ENCODE measurements at regions not wholly inside any gene's neighbourhood (a gene's known extent, or its start where the extent isn't known, plus 50 kb on each side); places are given as distances from the start of the nearest gene placed in this dataset.
"Not testable (repeated sequence)": the region's sequence is repeated elsewhere in the genome, so short reads cannot be mapped to it uniquely, and the experiment has no call there.

- not testable (repeated sequence) for DNase-seq
These were observed 182.5 kb upstream of the FAM20C start for GRCh38 chr7:9919-10318.

DNA sequence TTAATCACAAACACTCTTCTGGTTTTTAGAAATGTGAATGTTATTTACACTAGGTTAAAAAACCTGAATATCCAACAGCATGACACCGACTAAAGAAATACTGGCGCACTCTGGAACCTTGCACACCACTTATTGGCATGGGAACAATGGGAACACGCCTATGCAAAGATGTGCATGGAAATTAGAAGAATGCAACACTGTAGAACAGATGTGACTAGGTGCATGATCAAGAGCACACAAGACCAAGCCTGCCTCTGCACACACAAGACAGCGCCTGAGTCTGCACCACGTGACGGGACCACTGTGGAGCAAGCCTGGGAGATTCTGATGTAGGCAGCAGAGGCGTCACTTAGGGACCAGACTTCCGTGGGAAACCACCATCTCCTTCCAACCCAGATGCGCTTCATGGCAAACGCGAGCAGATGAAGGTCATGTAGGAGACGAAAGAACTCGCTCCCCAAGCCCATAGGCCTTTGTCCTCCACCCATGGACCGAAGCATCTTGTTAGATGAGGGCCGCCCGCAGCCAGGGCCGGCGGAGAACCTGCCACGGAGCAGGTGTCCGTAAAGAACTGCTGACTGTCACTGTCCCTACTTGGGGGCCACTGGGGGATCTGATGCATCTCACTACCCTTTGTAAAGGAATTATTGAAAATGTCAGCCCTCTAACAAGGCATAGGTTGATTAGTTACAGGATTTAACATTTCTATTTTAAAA lies 159.6 kb upstream of the FAM20C start:
- DNase-seq, result not testable (repeated sequence)

- DNase-seq, result not testable (repeated sequence)
These were observed 157.2 kb upstream of the FAM20C start for GRCh38 chr7:35121-35541.

DNA sequence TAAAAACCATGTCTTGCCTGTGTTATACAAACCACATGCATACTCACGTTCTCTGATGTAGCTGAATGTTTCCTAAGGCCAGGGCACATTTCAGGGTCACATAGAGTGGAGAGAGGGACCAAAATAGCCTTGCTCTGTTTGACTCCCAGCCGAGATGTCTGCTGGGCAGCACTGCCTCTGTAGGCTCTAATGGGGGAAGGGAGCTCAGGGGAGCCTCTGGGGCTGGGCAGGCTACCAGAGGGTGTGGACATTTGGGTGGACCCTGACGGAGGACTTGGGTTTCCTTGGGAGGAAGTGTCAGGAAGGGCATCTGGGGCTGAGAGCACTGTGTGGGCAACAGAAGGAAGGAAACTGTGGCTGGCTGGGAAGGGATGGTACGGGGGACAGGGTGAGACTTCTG lies 155.8 kb upstream of the FAM20C start:
- not testable (repeated sequence) for DNase-seq

DNA sequence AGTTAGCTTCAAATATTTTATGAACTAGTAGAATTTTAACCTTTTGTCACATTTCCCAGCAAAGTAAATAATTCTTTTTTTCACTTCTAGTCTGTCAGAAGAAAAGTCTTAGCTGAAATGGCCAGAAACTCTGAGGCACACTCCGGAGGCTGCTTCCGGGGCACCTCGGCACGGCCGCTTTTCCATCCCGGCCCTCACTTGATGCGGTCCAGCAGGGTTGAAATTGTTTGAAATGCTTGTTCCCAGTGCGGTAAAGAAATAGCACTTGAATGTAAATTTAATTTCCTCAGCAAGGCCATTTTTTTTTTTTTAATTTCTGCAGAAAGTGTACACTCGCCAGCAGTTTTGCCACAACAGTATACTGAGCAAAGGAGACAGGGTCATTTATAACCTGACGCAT lies 154.7 kb upstream of the FAM20C start:
- DNase-seq, result not testable (repeated sequence)

DNA sequence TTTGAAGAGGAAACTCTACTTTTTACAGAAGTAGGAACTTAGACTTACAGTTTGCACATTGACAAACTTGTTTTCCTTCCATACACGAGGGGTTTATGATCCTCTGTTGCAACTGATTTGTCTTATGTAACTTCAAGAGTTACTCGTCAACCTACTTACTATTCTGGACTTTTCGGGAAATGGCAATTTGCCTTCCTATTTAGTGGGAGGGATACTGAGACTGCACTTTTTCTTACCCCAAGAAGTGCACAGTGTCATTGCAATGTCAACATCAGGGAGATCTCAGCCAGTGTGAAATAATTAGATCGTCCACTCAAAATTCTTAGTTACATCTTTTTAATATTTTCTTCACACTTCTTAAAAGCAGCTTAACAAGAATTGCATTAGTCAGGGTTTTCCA lies 153.9 kb upstream of the FAM20C start:
- DNase-seq, result not testable (repeated sequence)

DNA sequence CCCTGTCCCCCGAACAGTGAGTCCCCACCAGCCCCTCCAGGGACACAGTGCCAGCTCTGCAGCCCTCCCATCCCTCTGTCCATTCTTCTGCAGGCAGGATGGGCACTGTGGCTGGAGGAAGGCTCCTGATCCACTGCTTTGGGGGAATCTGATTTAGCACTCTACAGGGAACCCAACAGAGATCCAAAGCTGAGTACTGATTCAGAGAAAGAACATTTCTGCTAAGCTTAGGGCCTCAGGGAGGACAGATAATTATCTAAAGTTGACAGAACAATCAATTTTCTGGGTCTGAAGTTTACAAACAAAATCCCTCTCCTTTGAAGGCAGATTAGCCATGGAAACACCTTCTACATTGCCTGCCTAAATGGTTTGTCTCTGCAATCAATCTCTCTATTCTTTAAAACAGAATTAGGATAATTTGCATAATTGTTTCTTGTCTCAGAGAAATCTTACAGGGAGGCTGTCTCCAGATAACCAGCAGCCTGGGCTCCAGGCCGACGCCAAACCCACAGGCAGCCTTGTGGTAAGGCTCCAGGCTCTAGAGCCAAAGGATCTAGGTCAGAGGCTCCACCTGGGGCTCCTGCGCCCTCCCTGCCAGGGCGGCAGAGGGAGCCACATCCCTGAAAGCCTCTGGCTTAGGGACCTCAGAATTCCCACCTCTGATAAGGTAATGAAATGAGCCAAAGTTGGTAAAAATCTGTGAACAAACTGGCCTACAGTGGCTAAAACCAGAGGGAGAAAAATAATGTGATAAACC lies 152.2 kb upstream of the FAM20C start:
- not testable (repeated sequence) for DNase-seq

DNA sequence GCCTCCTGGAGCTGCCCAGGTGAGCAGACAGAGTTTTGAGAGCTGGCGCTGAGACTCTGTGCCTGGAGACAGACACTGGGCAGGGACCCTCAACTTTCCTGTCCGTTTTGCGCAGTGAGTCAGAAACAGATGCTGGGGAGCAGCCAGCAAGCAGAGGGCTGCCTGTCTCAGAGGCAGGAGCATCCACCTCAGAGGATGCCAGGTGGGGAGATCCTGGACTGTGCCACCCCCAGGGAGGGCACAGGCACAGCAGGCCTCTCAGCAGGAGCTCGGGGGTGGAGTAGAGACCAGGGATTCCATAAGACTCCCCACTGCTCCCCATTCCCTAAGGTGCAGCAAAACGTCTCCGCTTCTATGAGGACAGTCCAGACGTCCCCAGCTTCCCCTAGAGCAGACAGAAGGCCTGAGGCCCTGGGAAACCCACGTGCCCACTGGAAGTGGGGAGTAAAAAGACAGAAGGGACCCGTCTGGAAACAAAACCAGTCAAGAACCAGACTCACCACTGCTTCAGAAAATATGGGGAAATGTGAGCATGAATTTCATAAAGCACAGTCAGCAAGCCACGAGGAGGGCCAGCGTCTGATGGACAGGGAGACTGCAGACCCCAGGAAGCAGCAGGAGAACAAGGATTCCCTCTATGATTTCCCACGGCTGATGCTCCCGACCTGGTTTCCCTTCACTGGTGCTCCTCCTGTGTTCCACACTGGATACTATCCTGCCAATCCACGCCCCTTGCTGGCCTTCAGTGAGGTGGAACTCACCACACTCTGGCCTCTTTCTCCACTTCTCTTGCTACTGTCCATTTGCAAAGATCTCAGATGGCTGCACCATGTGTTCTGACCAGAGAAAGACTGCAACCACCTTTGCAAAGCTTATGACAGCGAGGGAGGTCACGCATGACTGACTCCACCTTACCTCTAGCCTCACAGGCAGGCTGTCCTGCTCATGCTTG lies 151.3 kb upstream of the FAM20C start:
- DNase-seq, result no peak

DNA sequence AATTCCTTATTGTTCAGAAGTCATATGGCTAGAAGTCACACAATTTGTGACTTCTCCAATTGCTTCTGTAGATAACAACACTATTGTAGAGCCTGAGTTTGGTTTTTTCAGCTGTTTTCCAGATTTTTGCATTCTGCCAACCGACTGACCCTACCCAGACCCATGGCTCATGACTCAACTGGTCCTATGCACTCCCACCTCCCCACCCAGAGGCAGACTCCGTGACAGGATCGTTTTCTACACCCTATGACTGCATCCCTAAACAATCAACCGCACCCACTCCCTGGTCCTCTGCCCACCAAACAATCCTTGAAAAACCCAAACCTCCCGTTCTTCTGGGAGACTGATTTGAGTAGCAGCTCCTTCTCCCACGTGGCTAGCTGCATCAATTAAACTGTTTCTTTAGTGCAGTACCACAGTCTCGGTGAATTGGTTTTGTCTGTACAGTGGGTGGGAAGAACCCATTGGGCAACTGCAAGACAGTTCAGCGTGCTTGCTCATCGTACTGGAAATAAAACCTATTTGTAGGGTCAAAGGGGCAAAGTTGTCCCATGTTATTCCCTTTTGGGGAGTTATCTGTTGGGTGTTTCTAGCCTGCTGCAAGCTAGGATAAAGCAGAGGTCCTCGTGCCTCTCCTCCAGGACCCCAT lies 150.3 kb upstream of the FAM20C start:
- DNase-seq, result no peak

- DNase-seq, result no peak
These were observed 148.4 kb upstream of the FAM20C start for GRCh38 chr7:43791-44540.

GRCh38 chr7:44541-44896 lies 147.9 kb upstream of the FAM20C start:
- no peak for DNase-seq

GRCh38 chr7:45106-46090 lies 147.0 kb upstream of the FAM20C start:
- DNase-seq, result no peak

DNA sequence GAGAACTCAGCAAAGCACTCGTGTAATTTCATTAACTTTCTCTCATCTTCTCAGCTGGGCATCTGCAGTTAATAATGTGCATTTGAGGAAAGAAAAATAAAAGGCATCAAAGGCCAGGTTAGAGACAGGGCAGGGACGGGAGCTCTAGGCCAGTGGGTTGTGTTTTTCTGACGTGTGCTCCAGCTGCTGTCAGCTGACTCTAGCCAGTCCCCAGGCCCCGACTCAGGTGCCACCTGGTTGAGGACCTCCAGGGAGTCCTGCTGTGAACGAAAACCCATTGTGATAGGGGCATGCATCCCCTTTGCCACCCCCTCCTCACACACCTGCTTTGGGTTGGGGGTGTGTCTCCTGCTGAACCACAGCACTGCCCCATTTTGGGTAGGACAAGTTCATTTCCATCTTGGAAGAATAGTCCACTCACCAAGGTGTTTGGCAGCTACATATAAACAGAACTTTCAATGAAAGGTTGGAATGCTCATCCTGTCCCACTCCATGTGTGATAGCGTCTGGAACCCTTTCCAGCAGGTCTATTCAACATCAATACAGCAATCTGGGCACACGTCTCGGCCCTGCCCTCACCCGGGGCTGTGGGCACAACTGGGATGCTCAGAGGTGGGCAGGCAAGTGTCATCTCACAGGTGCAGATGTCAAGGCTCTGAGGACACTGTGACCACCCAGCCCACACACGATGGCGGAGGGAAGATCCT lies 146.1 kb upstream of the FAM20C start:
- DNase-seq, result no peak

DNA sequence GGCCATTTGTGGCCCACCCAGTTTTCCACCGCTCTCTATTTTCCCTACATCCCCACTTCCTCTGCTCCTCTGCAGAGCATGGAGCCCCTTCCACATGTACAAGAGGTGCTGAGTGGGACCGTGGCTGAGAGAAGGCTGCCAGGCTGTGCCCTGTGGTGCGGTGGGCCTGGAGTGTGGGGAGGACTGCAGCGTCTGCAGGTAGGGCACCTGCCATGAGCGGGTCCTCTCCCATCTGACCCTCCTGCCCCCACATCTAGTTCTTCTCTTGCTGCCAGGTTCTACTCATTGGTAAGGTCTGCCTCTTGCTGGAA lies 145.6 kb upstream of the FAM20C start:
- no peak for DNase-seq

GRCh38 chr7:51456-52068 lies 140.8 kb upstream of the FAM20C start:
- DNase-seq, result no peak

DNA sequence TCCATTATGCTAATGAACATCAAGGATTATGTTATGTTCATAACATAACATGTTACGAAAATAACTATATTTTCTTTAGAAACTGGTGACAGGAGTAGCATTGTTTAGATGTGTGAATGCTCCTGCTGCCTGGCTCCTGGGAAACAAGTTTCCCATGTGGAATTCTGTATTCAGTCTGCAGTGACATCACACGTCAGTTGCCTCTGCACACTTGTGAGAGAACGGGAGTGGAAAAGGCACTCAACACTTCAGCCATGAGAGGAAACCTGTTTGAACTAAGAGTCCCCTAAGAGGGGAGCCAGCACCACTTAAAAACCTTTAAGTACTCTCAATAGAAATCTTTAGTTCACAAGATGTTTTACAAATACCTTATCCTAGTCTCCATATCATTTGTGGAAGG lies 140.3 kb upstream of the FAM20C start:
- DNase-seq, result no peak

DNA sequence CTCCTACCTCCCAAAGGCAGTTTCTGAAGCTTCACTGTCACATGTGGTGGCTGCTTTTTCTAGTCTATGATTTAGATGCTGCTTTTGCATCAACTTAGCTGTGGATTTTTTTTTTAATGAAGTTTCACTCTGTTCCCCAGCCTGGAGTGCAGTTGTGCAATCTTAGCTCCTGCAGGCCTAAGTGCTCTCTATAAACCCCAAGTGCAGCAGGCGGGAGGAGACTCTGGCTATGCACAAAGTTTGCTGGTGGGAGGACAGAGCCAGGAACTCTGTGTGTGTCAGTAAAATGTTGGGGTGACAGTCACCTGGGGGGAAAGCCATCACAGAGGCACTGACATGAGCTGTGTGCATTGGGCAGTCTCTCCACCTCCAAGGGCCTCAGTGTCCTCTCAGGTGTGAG lies 138.8 kb upstream of the FAM20C start:
- DNase-seq, result no peak

DNA sequence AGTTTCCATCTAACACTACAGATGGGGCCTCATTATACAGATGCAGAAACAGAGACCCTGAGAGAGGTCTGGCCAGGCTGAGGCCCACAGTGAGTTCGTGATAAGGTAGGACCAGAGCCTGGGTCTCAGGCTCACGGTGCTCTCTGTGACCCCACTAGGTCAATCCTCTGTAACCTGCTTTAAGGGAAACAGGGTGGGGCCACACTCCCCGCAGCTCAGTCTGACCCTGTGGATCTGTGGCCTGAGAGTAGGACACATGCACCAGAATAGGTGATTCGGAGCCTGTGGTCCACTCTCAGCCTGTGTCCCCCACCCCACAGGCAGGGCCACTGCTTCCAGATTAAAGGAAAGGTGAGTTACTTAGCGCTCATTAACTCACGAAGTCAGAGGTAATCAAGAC lies 137.8 kb upstream of the FAM20C start:
- no peak for DNase-seq

DNA sequence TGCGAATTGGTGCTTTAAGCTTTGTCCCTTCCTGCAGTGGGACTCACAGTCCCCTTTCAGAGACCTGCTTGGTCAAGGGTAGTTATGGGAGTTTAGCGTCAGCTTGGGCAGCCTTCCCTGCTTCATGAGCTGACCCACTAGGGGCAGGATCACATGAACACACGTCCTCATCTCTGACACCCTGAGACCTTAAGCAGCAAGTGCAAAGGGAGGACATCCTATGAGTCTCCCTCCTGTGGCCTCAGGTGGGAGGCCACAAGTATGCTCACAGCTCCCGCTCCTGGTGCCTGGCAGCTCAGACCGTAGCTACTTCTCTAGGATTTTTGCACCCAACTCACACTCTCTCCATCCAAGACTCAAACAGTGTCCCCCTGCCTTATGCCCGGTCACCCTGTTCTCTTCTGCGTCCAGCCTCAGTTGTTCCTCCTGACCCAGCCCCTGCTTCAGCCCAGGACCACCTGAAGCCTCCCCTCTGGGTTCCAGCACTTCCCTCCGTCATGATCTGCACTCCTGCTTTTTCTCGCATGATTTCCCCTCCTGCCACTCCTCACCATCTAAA lies 136.6 kb upstream of the FAM20C start:
- no peak for DNase-seq

Measured in NCI-H1092 treated with DMSO at 0.1 percent for 48 hours (cell line).